Liver (tissue), 8 donors: ENCODE measurements at regions not wholly inside any gene's neighbourhood (a gene's known extent, or its start where the extent isn't known, plus 50 kb on each side); places are given as distances from the start of the nearest gene placed in this dataset.

Experiments used
- DNase-seq: peaks from one replicate; pipeline ENCODE4 v3.0.0-alpha.2; 2017; ENCODE audit warnings: low spot score
- H3K27ac ChIP-seq, 2 donors: one replicate each; pipeline ENCODE4 v1.7.0; 2013; ENCODE audit warnings: inconsistent platforms in 2 of 2, low read length in 2 of 2, control low read depth in 1 of 2, low read depth in 1 of 2, mild to moderate bottlenecking in 1 of 2
- H3K27me3 ChIP-seq, 4 donors: one replicate each; pipeline versions ENCODE4 v1.6.1 to v1.7.0; 2013; ENCODE audit warnings: low read length in 3 of 4, inconsistent platforms in 1 of 4, mild to moderate bottlenecking in 1 of 4, moderate library complexity in 1 of 4; ENCODE audit not compliant: control insufficient read depth in 4 of 4, insufficient read depth in 4 of 4
- H3K36me3 ChIP-seq, 4 donors: one replicate each; pipeline versions ENCODE4 v1.6.1 to v1.7.0; 2013; ENCODE audit warnings: low read length in 3 of 4, mild to moderate bottlenecking in 3 of 4, low read depth in 1 of 4, moderate library complexity in 1 of 4; ENCODE audit not compliant: control insufficient read depth in 4 of 4, insufficient read depth in 3 of 4
- H3K4me1 ChIP-seq, 4 donors: one replicate each; pipeline versions ENCODE4 v1.6.1 to v1.7.0; 2013; ENCODE audit warnings: low read length in 3 of 4, mild to moderate bottlenecking in 3 of 4, moderate library complexity in 1 of 4; ENCODE audit not compliant: control insufficient read depth in 4 of 4, insufficient read depth in 4 of 4
- H3K4me3 ChIP-seq, 3 donors: one replicate each; pipeline versions ENCODE4 v1.6.1 to v1.7.0; 2013; ENCODE audit warnings: low read length in 3 of 3, control low read depth in 1 of 3, low read depth in 1 of 3, mild to moderate bottlenecking in 1 of 3
- H3K9ac ChIP-seq, 2 donors: one replicate each; pipeline ENCODE4 v1.7.0; 2013; ENCODE audit warnings: low read length in 2 of 2, mild to moderate bottlenecking in 2 of 2, moderate library complexity in 2 of 2, control low read depth in 1 of 2, low read depth in 1 of 2
- H3K9me3 ChIP-seq, 4 donors: one replicate each; pipeline versions ENCODE4 v1.6.1 to v1.7.0; 2013; ENCODE audit warnings: low read length in 3 of 4; ENCODE audit not compliant: control insufficient read depth in 4 of 4
- ATF3 ChIP-seq: IDR thresholded peaks from 2 replicates; pipeline ENCODE4 v1.6.1; 2016; ENCODE audit warnings: antibody characterized with exemption
- CTCF ChIP-seq: fragments of 150-350 bp; IDR thresholded peaks from 2 replicates; pipeline ENCODE4 v1.5.1; 2017; ENCODE audit warnings: improper control_type of control experiment, low read depth, low read length; ENCODE audit not compliant: missing input control
- EGR1 ChIP-seq, 2 donors: IDR thresholded peaks; 2 replicates each; pipeline ENCODE4 v1.6.1; 2016 to 2018; ENCODE audit warnings: antibody characterized with exemption in 2 of 2, low read depth in 2 of 2
- FOXA1 ChIP-seq: IDR thresholded peaks from 2 replicates; pipeline ENCODE4 v1.6.1; 2016; ENCODE audit warnings: antibody characterized with exemption
- FOXA2 ChIP-seq: IDR thresholded peaks from 2 replicates; pipeline ENCODE4 v1.6.1; 2016; ENCODE audit warnings: antibody characterized with exemption
- GABPA ChIP-seq, 2 donors: IDR thresholded peaks in 1 of 2; conservative IDR thresholded peaks in 1 of 2; 2 replicates each; pipeline ENCODE4 v1.6.1; 2016; ENCODE audit warnings: antibody characterized with exemption in 2 of 2, mild to moderate bottlenecking in 1 of 2, moderate library complexity in 1 of 2
- HNF4A ChIP-seq, 2 donors: conservative IDR thresholded peaks; 2 replicates each; pipeline ENCODE4 v1.6.1; 2016; ENCODE audit warnings: antibody characterized with exemption in 2 of 2, mild to moderate bottlenecking in 2 of 2
- HNF4G ChIP-seq: IDR thresholded peaks from 2 replicates; pipeline ENCODE4 v1.6.1; 2016; ENCODE audit warnings: antibody characterized with exemption
- JUND ChIP-seq, 2 donors: IDR thresholded peaks; 2 replicates each; pipeline ENCODE4 v1.6.1; 2016; ENCODE audit warnings: antibody characterized with exemption in 2 of 2
- MAX ChIP-seq: IDR thresholded peaks from 2 replicates; pipeline ENCODE4 v1.6.1; 2016; ENCODE audit warnings: antibody characterized with exemption
- RAD21 ChIP-seq, 2 donors: IDR thresholded peaks; 2 replicates each; pipeline ENCODE4 v1.6.1; 2016; ENCODE audit warnings: antibody characterized with exemption in 2 of 2, mild to moderate bottlenecking in 2 of 2
- REST ChIP-seq: IDR thresholded peaks from 2 replicates; pipeline ENCODE4 v1.6.1; 2016; ENCODE audit warnings: antibody characterized with exemption, mild to moderate bottlenecking
- RXRA ChIP-seq, 2 donors: IDR thresholded peaks; 2 replicates each; pipeline ENCODE4 v1.6.1; 2017 to 2018; ENCODE audit warnings: antibody characterized with exemption in 2 of 2, mild to moderate bottlenecking in 1 of 2
- SP1 ChIP-seq: IDR thresholded peaks from 2 replicates; pipeline ENCODE4 v1.6.1; 2018; ENCODE audit warnings: antibody characterized with exemption, mild to moderate bottlenecking
- TAF1 ChIP-seq: conservative IDR thresholded peaks from 2 replicates; pipeline ENCODE4 v1.6.1; 2016; ENCODE audit warnings: antibody characterized with exemption, mild to moderate bottlenecking
- WGBS: extraction: QIAGEN DNeasy Blood & Tissue Kit; methylation state at CpG from one replicate; pipeline ENCODE4 v1.1.7; 2013; 5-methylcytosine and 5-hydroxymethylcytosine counted together
- donor health status: healthy.
- donor health status: healthy.
- donor health status: healthy.
- donor health status: healthy.
- donor health status: healthy.

GRCh38 chr7:91446819-91447218 lies 182.6 kb downstream of the FZD1 start:
- DNase-seq, result no peak
- H3K4me3 ChIP-seq, result no peak overlapping the region
- 78% methylated on average over 1 of the region's 1 CpG for WGBS
- no peak overlapping the region for H3K9ac ChIP-seq
- no peak overlapping the region for H3K27ac ChIP-seq
- H3K27me3 ChIP-seq, result no peaks in the 10 kb centered on the region
- no peaks in the 10 kb centered on the region for H3K9me3 ChIP-seq
- H3K36me3 ChIP-seq, result no peaks in the 10 kb centered on the region
- TF ChIP-seq RAD21 (IDR thresholded peaks at IDR 0.05), result no peak
- no peak for TF ChIP-seq HNF4G
- TF ChIP-seq CTCF, result no peak
- no peak for TF ChIP-seq ATF3
- no peak for TF ChIP-seq HNF4A (conservative IDR thresholded peaks at IDR 0.05)
- TF ChIP-seq SP1, result no peak
- TF ChIP-seq TAF1, result no peak
- TF ChIP-seq REST, result no peak
- TF ChIP-seq JUND (IDR thresholded peaks at IDR 0.05), result no peak
- no peak for TF ChIP-seq MAX
- no peaks in the 10 kb centered on the region for H3K4me1 ChIP-seq

GRCh38 chr7:91455411-91455810 lies 191.2 kb downstream of the FZD1 start:
- H3K27ac ChIP-seq, result no peak overlapping the region
- no peak for DNase-seq
- H3K4me1 ChIP-seq, result no peaks in the 10 kb centered on the region
- H3K27me3 ChIP-seq, result no peaks in the 10 kb centered on the region
- peaks cover 0 to 6% (median 2%) of the 10 kb centered on the region in 4 donors for H3K9me3 ChIP-seq
- WGBS, result 85% methylated on average over 10 of the region's 10 CpGs
- H3K4me3 ChIP-seq, result no peak overlapping the region
- no peak for TF ChIP-seq RXRA (IDR thresholded peaks at IDR 0.05)
- no peak for TF ChIP-seq FOXA1
- no peak for TF ChIP-seq ATF3
- no peak overlapping the region for H3K9ac ChIP-seq
- H3K36me3 ChIP-seq, result no peaks in the 10 kb centered on the region

GRCh38 chr7:91457208-91457607 lies 193.0 kb downstream of the FZD1 start:
- no peak overlapping the region for H3K9ac ChIP-seq
- 71% methylated on average over 1 of the region's 1 CpG for WGBS
- H3K9me3 ChIP-seq, result peaks cover 0 to 6% (median 2%) of the 10 kb centered on the region in 4 donors
- no peaks in the 10 kb centered on the region for H3K27me3 ChIP-seq
- no peaks in the 10 kb centered on the region for H3K36me3 ChIP-seq
- H3K27ac ChIP-seq, result no peak overlapping the region
- DNase-seq, result no peak
- no peaks in the 10 kb centered on the region for H3K4me1 ChIP-seq
- no peak overlapping the region for H3K4me3 ChIP-seq
- TF ChIP-seq RXRA (IDR thresholded peaks at IDR 0.05) (no peak), ATF3 (no peak), GABPA (IDR thresholded peaks at IDR 0.05 in 1 of 2, conservative IDR thresholded peaks at IDR 0.05 in 1 of 2) (no peak), TAF1 (no peak), REST (no peak), HNF4A (conservative IDR thresholded peaks at IDR 0.05) (no peak), SP1 (no peak), EGR1 (IDR thresholded peaks at IDR 0.05; ENCODE audit: low read depth in 2 of 2) (no peak), FOXA2 (no peak), CTCF (no peak)
